SK-N-MC (cell line): ENCODE measurements at regions not wholly inside any gene's neighbourhood (a gene's known extent, or its start where the extent isn't known, plus 50 kb on each side); places are given as distances from the start of the nearest gene placed in this dataset.
"Not testable (repeated sequence)": the region's sequence is repeated elsewhere in the genome, so short reads cannot be mapped to it uniquely, and the experiment has no call there.

Experiments used
- EZH2 ChIP-seq: fragments of 200-600 bp; sonication (generic); IDR thresholded peaks from one replicate; pipeline ENCODE4 v1.6.1; 2017; ENCODE audit warnings: antibody characterized with exemption
- FOXP2 ChIP-seq: optimal IDR thresholded peaks from 2 replicates; pipeline ENCODE3; 2011; ENCODE audit warnings: mild to moderate bottlenecking, moderate library complexity; ENCODE audit not compliant: insufficient read depth; ENCODE audit errors: extremely low read length, control extremely low read depth
- POLR2AphosphoS5 ChIP-seq: IDR thresholded peaks from 2 replicates; pipeline ENCODE4 v1.6.1; 2012; ENCODE audit warnings: mild to moderate bottlenecking, low read depth, low read length, borderline replicate concordance

DNA sequence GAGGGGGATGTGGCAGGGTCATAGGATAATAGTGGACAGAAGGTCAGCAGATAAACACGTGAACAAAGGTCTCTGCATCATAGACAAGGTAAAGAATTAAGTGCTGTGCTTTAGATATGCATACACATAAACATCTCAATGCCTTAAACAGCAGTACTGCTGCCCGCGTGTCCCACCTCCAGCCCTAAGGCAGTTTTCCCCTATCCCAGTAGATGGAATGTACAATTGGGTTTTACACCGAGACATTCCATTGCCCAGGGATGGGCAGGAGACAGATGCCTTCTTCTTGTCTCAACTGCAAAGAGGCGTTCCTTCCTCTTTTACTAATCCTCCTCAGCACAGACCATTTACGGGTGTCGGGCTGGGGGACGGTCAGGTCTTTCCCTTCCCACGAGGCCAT is 81.7 kb upstream of the BTG3 start:
- not testable (repeated sequence) for TF ChIP-seq POLR2AphosphoS5, EZH2, FOXP2
